ENCODE measurements at regions not wholly inside any gene's neighbourhood (a gene's known extent, or its start where the extent isn't known, plus 50 kb on each side); places are given as distances from the start of the nearest gene placed in this dataset.
"Not testable (repeated sequence)": the region's sequence is repeated elsewhere in the genome, so short reads cannot be mapped to it uniquely, and the experiment has no call there.

DNA sequence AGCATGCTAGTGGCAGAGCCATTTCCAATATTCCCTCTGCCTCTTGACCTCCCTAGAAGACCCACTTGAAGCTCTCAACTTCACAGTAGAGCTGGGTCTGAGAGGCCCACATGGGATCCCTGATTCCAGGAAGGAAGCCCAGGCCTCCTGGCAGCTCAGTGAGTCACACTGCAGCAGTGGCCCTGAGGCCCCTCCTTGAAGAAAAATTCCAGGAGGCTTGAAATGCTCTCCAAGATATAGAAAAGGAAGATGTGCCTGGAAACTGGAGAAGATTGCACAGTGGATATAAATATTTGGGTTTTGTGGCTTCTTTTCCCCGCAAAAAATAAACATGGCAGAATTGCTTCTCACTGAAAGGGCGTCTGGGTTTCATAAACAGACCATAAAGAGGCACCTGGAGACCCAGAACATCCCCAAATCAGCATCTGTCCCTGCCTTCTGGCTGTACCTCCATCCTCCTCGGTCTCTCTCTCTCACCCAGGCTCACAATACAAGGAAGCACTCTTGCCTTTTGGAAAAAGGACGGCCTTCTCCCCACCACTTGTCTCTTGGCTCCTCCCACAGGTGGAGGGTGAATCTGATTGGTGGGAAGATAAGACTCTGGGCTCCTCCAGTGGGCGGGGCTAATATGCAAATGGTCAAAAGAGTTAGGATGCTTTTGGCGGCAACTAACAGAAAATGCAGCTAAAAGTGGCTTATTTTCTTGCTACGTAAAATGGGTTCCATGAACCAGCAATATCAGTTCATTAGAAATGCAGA, 200.0 kb upstream of the SULF2 start:
- Histone ChIP-seq H3K27me3 (ENCODE audit: insufficient read depth, low read length) (no peaks in the 10 kb centered on the region), H3K9me3 (ENCODE audit: low read depth, low read length) (no peaks in the 10 kb centered on the region), H4K20me1 (ENCODE audit: insufficient read depth, low read length) (no peaks in the 10 kb centered on the region), H3K4me1 (ENCODE audit: insufficient read depth, low read length) (no peaks in the 10 kb centered on the region), H3K27ac (ENCODE audit: low read depth, low read length) (no peak overlapping the region), H3K79me2 (ENCODE audit: insufficient read depth, low read length) (no peaks in the 10 kb centered on the region), H3K4me3 (ENCODE audit: insufficient read depth, low read length) (no peak overlapping the region), H3K4me2 (ENCODE audit: insufficient read depth, low read length) (no peak overlapping the region), H2AFZ (ENCODE audit: low read length) (no peak overlapping the region), H3K36me3 (ENCODE audit: insufficient read depth, low read length) (no peaks in the 10 kb centered on the region)
- no peak for DNase-seq (ENCODE audit: insufficient read length, low spot score, missing footprints)
- TF ChIP-seq, protein P1, sequence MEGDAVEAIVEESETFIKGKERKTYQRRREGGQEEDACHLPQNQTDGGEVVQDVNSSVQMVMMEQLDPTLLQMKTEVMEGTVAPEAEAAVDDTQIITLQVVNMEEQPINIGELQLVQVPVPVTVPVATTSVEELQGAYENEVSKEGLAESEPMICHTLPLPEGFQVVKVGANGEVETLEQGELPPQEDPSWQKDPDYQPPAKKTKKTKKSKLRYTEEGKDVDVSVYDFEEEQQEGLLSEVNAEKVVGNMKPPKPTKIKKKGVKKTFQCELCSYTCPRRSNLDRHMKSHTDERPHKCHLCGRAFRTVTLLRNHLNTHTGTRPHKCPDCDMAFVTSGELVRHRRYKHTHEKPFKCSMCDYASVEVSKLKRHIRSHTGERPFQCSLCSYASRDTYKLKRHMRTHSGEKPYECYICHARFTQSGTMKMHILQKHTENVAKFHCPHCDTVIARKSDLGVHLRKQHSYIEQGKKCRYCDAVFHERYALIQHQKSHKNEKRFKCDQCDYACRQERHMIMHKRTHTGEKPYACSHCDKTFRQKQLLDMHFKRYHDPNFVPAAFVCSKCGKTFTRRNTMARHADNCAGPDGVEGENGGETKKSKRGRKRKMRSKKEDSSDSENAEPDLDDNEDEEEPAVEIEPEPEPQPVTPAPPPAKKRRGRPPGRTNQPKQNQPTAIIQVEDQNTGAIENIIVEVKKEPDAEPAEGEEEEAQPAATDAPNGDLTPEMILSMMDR (IDR thresholded peaks at IDR 0.05; ENCODE audit: extremely low read depth, low read depth, low read length): no peak

DNA sequence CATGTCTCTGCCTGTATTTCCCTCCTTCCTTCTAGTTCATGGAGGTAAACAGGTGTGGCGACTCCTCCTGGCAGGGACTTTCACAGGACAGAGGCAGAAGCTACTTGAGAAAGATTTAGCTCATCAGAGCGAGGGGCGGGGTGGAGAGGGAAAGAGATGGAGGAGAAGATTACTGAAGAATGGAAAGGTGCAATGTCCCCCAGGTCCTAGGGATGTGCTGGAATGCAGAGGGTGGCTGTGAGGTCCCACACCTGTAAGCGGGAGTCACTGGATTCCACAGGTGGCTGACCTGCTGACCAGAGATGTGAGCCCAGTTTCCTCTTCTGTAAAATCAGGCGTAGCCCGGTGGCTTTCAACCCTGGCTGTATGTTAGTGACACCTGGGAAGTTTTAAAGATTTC, 199.2 kb upstream of the SULF2 start:
- H3K4me3 ChIP-seq (ENCODE audit: insufficient read depth, low read length): no peak overlapping the region
- H3K27ac ChIP-seq (ENCODE audit: low read depth, low read length): no peak overlapping the region
- H3K4me1 ChIP-seq (ENCODE audit: insufficient read depth, low read length): no peaks in the 10 kb centered on the region
- no peaks in the 10 kb centered on the region for H3K9me3 ChIP-seq (ENCODE audit: low read depth, low read length)
- TF ChIP-seq, protein P1 (IDR thresholded peaks at IDR 0.05; ENCODE audit: extremely low read depth, low read depth, low read length): no peak
- no peaks in the 10 kb centered on the region for H3K79me2 ChIP-seq (ENCODE audit: insufficient read depth, low read length)
- no peak overlapping the region for H3K4me2 ChIP-seq (ENCODE audit: insufficient read depth, low read length)
- H2AFZ ChIP-seq (ENCODE audit: low read length): no peak overlapping the region
- H3K36me3 ChIP-seq (ENCODE audit: insufficient read depth, low read length): no peaks in the 10 kb centered on the region
- H3K27me3 ChIP-seq (ENCODE audit: insufficient read depth, low read length): no peaks in the 10 kb centered on the region
- no peak for DNase-seq (ENCODE audit: insufficient read length, low spot score, missing footprints)
- H4K20me1 ChIP-seq (ENCODE audit: insufficient read depth, low read length): no peaks in the 10 kb centered on the region

DNA sequence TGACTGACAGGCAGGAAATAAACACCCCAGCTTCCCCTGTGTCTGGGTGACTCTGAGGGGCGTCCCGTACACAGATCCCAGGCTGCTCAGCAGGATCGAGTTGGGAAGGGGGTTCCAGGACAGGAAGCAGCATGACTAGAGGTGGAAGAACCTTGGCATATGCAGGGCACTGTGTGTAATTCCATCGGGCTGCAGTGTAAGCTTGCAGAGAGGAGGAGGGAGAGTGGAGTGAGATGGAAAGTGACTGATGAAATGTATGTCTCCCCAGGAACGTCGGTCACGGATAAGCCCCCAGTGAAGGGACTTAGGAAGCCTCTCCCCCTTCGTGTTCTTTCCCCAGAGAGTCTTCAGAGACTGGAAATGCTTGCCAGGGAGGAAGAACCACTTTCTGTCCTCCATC, 198.4 kb upstream of the SULF2 start:
- H2AFZ ChIP-seq (ENCODE audit: low read length); H3K4me1 ChIP-seq (ENCODE audit: insufficient read depth, low read length); H3K79me2 ChIP-seq (ENCODE audit: insufficient read depth, low read length); H3K27me3 ChIP-seq (ENCODE audit: insufficient read depth, low read length); H3K27ac ChIP-seq (ENCODE audit: low read depth, low read length); DNase-seq (ENCODE audit: insufficient read length, low spot score, missing footprints); H3K9me3 ChIP-seq (ENCODE audit: low read depth, low read length); H3K4me3 ChIP-seq (ENCODE audit: insufficient read depth, low read length); H3K36me3 ChIP-seq (ENCODE audit: insufficient read depth, low read length); H3K4me2 ChIP-seq (ENCODE audit: insufficient read depth, low read length); H4K20me1 ChIP-seq (ENCODE audit: insufficient read depth, low read length): not testable (repeated sequence)

DNA sequence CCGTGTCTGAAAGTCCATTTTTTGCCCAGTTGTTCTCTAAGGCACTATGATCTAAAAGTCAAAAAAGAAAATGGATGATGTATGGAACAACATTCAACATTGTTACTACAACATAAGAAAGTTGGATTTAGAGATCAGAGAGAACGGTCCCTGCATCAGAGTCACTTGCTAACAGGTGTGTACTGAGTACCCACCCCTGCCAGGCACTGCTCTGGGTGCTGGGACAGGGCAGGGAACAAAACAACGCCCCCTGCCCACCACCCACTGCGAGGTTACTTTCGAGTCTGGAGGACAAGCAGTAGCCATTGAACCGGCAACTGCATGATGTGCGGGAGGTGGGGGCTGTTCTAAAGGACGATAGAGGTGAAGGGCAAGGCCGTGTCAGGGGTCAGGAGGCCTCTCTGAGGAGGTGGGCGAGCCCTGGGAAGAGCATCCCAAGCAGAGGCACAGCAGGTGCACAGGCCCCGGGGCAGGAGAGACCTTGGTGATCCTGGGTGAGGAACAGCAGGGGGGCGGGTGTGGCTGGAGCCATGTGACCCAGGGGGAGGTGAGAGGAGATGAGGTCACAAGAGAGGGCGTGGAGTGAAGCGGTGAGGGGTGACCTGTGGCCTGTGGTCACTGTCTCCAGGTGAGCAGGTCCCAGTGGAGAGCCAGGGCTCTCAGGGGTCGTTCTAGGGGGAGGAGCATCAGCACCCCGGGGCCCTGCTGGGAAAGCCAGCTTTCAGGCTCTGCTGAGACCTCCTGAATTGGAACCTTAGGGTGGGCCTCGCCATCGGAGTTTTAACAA, 197.5 kb upstream of the SULF2 start:
- Histone ChIP-seq H3K27ac (ENCODE audit: low read depth, low read length) (no peak overlapping the region), H2AFZ (ENCODE audit: low read length) (no peak overlapping the region), H3K4me3 (ENCODE audit: insufficient read depth, low read length) (no peak overlapping the region), H4K20me1 (ENCODE audit: insufficient read depth, low read length) (no peaks in the 10 kb centered on the region), H3K27me3 (ENCODE audit: insufficient read depth, low read length) (no peaks in the 10 kb centered on the region), H3K4me1 (ENCODE audit: insufficient read depth, low read length) (no peaks in the 10 kb centered on the region), H3K36me3 (ENCODE audit: insufficient read depth, low read length) (no peaks in the 10 kb centered on the region), H3K79me2 (ENCODE audit: insufficient read depth, low read length) (no peaks in the 10 kb centered on the region), H3K9me3 (ENCODE audit: low read depth, low read length) (no peaks in the 10 kb centered on the region), H3K4me2 (ENCODE audit: insufficient read depth, low read length) (no peak overlapping the region)
- TF ChIP-seq, protein P1 (IDR thresholded peaks at IDR 0.05; ENCODE audit: extremely low read depth, low read depth, low read length): no peak
- no peak for DNase-seq (ENCODE audit: insufficient read length, low spot score, missing footprints)

Data from osteoblast (primary cell).